CD4-positive, alpha-beta T cell (primary cell): ENCODE measurements at regions not wholly inside any gene's neighbourhood (a gene's known extent, or its start where the extent isn't known, plus 50 kb on each side); places are given as distances from the start of the nearest gene placed in this dataset.
"Not testable (repeated sequence)": the region's sequence is repeated elsewhere in the genome, so short reads cannot be mapped to it uniquely, and the experiment has no call there.

ENCODE experiments used
- ATAC-seq: fragments of 200-7000 bp; cut with Tn5 transposase; one replicate; pipeline ENCODE4 v1.10.0; 2022; ENCODE audit warnings: mild to moderate bottlenecking; ENCODE audit not compliant: poor library complexity
- CTCF ChIA-PET: fragments of 350-600 bp; sonication (Branson Sonifier 250); formaldehyde crosslinking; loops from one replicate; lab custom pipeline; 2021; ENCODE audit warnings: antibody characterized with exemption, inconsistent platforms; lab: Charles Lee
- POLR2A ChIA-PET: fragments of 350-600 bp; sonication (Branson Sonifier 250); formaldehyde crosslinking; loops from one replicate; lab custom pipeline; 2021; ENCODE audit warnings: antibody characterized with exemption, inconsistent platforms; lab: Charles Lee
- DNase-seq, 14 experiments: peaks; one replicate each; pipeline ENCODE4 v3.0.0-alpha.2; 2013 to 2020; ENCODE audit warnings: mixed read lengths in 2 of 14
- H3K27ac ChIP-seq, 2 donors: one replicate each; pipeline versions ENCODE4 v1.5.1 to v1.7.0; 2013; ENCODE audit warnings: low read length in 2 of 2, low read depth in 1 of 2, mild to moderate bottlenecking in 1 of 2
- H3K27me3 ChIP-seq, 2 experiments: 1 replicate in 1 of 2; 2 replicates in 1 of 2; pipeline versions ENCODE4 v1.6.1 to v1.7.0; 2013; ENCODE audit warnings: low read length in 2 of 2, control low read depth in 1 of 2, mild to moderate bottlenecking in 1 of 2, moderate library complexity in 1 of 2; ENCODE audit not compliant: insufficient read depth in 2 of 2, control insufficient read depth in 1 of 2
- H3K36me3 ChIP-seq: one replicate; pipeline ENCODE4 v1.6.1; 2013; ENCODE audit warnings: low read length, control low read depth; ENCODE audit not compliant: insufficient read depth
- H3K4me1 ChIP-seq: one replicate; pipeline ENCODE4 v1.6.1; 2013; ENCODE audit warnings: low read length, control low read depth; ENCODE audit not compliant: insufficient read depth
- H3K4me3 ChIP-seq: one replicate; pipeline ENCODE4 v1.5.1; 2013; ENCODE audit warnings: mild to moderate bottlenecking, low read length, moderate library complexity
- H3K9me3 ChIP-seq, 2 experiments: 1 replicate in 1 of 2; 2 replicates in 1 of 2; pipeline versions ENCODE4 v1.6.1 to v1.7.0; 2013; ENCODE audit warnings: low read length in 2 of 2, mild to moderate bottlenecking in 2 of 2, control low read depth in 1 of 2, moderate library complexity in 1 of 2; ENCODE audit not compliant: control insufficient read depth in 1 of 2, insufficient read depth in 1 of 2
- H3K27ac Mint-ChIP-seq: one replicate; pipeline ENCODE4 v1.8.0; 2020; ENCODE audit warnings: mixed read lengths
- H3K27me3 Mint-ChIP-seq: one replicate; pipeline ENCODE4 v1.8.0; 2021; ENCODE audit warnings: mixed read lengths
- H3K36me3 Mint-ChIP-seq: one replicate; pipeline ENCODE4 v1.8.0; 2021; ENCODE audit warnings: low read depth, mixed read lengths
- H3K4me1 Mint-ChIP-seq: one replicate; pipeline ENCODE4 v1.8.0; 2021; ENCODE audit warnings: low read depth, mixed read lengths
- H3K4me3 Mint-ChIP-seq: one replicate; pipeline ENCODE4 v1.8.0; 2020; ENCODE audit warnings: mild to moderate bottlenecking, mixed read lengths
- H3K9me3 Mint-ChIP-seq: one replicate; pipeline ENCODE4 v1.8.0; 2020; ENCODE audit warnings: mixed read lengths
- intact Hi-C, 2 experiments: fragments of 100-400 bp; cut with DNase I in 1 of 2; cut with micrococcal nuclease in 1 of 2; formaldehyde crosslinking; loops; one replicate each; pipeline versions ENCODE4 v1.15.1 to v1.9.0; 2023 to 2025; cut with DNase I, micrococcal nuclease

- H3K4me3 ChIP-seq, H3K4me3 Mint-ChIP-seq, H3K27me3 Mint-ChIP-seq, H3K9me3 Mint-ChIP-seq, H3K27me3 ChIP-seq, H3K27ac ChIP-seq, H3K9me3 ChIP-seq, H3K27ac Mint-ChIP-seq, DNase-seq, H3K36me3 Mint-ChIP-seq, CTCF ChIA-PET, intact Hi-C loops, H3K36me3 ChIP-seq, POLR2A ChIA-PET, ATAC-seq: not testable (repeated sequence)
- peaks cover 15% of the 10 kb centered on the region for H3K4me1 Mint-ChIP-seq
- peaks cover 19% of the 10 kb centered on the region for H3K4me1 ChIP-seq
These were observed 175.0 kb upstream of the PLGLB2 start for GRCh38 chr2:87572906-87573305.

- POLR2A ChIA-PET, H3K4me3 Mint-ChIP-seq, H3K27ac Mint-ChIP-seq, H3K36me3 ChIP-seq, DNase-seq, H3K27me3 ChIP-seq, H3K4me3 ChIP-seq, H3K27ac ChIP-seq, H3K9me3 ChIP-seq, H3K36me3 Mint-ChIP-seq, CTCF ChIA-PET, ATAC-seq, H3K27me3 Mint-ChIP-seq, intact Hi-C loops, H3K9me3 Mint-ChIP-seq: not testable (repeated sequence)
- H3K4me1 Mint-ChIP-seq, result peaks cover 12% of the 10 kb centered on the region
- H3K4me1 ChIP-seq, result peaks cover 19% of the 10 kb centered on the region
These were observed 174.3 kb upstream of the PLGLB2 start for GRCh38 chr2:87573386-87574192.

DNA sequence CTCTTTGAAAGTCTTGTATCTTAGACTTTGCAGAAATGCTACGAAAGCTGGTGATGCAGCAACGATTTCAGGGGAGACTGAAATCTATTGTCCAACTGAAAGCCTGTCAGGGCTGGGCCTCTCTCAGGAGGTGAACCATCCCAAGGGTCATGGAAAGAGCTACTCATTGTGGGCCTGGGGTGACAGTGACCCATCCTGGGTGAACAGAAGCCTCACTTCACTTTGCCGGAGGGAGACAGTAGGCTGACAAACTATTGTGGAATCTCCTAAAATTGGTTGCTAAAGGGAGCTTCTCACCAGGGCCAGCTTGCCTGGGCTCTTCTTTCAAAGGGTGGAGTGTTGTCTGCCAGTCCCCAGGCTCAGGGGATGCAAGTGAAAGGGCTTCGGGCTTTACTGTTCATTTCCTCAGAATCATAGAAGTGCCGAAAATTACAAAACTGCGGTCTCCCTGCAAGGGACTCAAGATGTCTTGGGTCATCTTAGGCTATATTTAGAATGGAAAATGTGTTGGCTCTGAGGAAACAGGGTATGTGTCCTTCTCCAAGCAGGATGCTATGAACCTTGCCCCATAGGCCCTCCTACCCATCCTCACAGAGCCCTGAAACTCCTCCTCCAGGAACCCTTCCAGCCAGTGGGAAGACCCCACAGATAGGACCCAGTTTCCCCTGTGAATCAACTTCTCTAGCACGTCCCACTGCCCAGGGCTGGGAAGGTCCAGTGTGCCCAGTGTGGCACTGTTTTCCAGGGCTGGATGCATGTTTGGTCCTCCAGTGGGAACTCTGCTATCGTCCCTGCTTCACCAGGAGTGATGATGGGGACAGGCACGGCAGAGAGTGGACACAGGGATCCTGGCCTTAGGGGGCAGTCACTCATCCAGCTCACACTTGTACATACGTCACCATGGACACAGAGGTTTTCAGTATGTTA, 173.4 kb upstream of the PLGLB2 start:
- peaks cover 17% of the 10 kb centered on the region for H3K4me1 ChIP-seq
- H3K36me3 Mint-ChIP-seq, H3K9me3 Mint-ChIP-seq, H3K27ac Mint-ChIP-seq, H3K4me3 ChIP-seq, H3K27me3 ChIP-seq, H3K4me3 Mint-ChIP-seq, CTCF ChIA-PET, H3K27ac ChIP-seq, POLR2A ChIA-PET, H3K27me3 Mint-ChIP-seq, H3K9me3 ChIP-seq, H3K36me3 ChIP-seq, intact Hi-C loops, DNase-seq, ATAC-seq, H3K4me1 Mint-ChIP-seq: not testable (repeated sequence)

DNA sequence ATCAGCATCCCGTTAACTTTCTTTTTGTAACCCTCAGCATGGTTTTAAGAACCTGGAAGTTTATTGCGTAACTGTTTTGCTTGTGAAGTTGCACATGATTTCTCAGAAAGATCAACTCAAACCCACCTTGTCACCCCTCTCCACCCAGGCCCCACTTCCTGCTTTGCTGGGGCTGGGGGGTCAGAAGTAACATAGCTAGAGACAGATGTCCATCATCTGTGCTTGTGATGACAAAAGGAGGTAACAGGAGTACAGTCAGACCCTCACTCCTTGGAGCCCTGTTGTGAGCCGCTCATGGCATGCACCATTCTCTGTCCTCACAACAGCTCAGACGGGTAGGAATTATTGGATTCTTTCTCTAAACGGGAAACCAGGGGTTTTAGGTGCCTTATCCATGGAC, 172.7 kb upstream of the PLGLB2 start:
- H3K4me3 Mint-ChIP-seq, H3K27me3 ChIP-seq, H3K9me3 ChIP-seq, POLR2A ChIA-PET, H3K4me3 ChIP-seq, H3K4me1 Mint-ChIP-seq, H3K27me3 Mint-ChIP-seq, H3K9me3 Mint-ChIP-seq, CTCF ChIA-PET, H3K36me3 ChIP-seq, H3K36me3 Mint-ChIP-seq, ATAC-seq, DNase-seq, H3K27ac ChIP-seq, H3K27ac Mint-ChIP-seq, intact Hi-C loops: not testable (repeated sequence)
- H3K4me1 ChIP-seq, result peaks cover 13% of the 10 kb centered on the region

DNA sequence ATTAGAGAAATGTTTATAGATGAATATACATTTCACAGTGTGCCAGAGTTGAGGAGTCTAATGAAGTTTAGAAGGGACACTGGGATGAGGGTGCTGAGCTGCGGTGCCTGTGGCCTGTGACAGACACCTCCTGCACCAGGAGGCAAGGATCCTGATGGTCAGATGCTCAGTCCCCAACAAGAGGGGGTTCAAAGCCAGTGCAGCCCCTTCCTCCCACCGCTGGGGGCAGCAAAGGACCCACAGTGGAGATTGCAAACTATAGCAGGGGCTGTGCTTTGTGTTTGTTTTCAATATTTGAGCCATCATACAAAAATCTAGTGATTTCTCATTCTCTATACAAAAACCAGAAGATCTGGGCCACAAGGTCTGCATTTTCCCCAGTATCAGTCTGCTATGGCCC, 170.5 kb upstream of the PLGLB2 start:
- peaks cover 12% of the 10 kb centered on the region for H3K4me1 ChIP-seq
- CTCF ChIA-PET, POLR2A ChIA-PET, DNase-seq, H3K27ac Mint-ChIP-seq, H3K36me3 ChIP-seq, H3K9me3 ChIP-seq, H3K27me3 Mint-ChIP-seq, H3K4me3 ChIP-seq, H3K27me3 ChIP-seq, H3K27ac ChIP-seq, H3K4me1 Mint-ChIP-seq, intact Hi-C loops, H3K36me3 Mint-ChIP-seq, ATAC-seq, H3K4me3 Mint-ChIP-seq, H3K9me3 Mint-ChIP-seq: not testable (repeated sequence)

GRCh38 chr2:87582152-87582551, 165.7 kb upstream of the PLGLB2 start:
- CTCF ChIA-PET, POLR2A ChIA-PET, intact Hi-C loops: not testable (repeated sequence)

More at GRCh38 chr2:87582152-87582551, 165.7 kb upstream of the PLGLB2 start:
- H3K4me3 ChIP-seq, H3K27ac Mint-ChIP-seq, H3K9me3 ChIP-seq, H3K36me3 ChIP-seq, H3K27ac ChIP-seq, ATAC-seq, H3K4me1 ChIP-seq, H3K9me3 Mint-ChIP-seq, H3K27me3 ChIP-seq, DNase-seq, H3K4me1 Mint-ChIP-seq, H3K36me3 Mint-ChIP-seq, H3K4me3 Mint-ChIP-seq, H3K27me3 Mint-ChIP-seq: not testable (repeated sequence)
